Neural cell (in vitro differentiated cells): ENCODE measurements at regions not wholly inside any gene's neighbourhood (a gene's known extent, or its start where the extent isn't known, plus 50 kb on each side); places are given as distances from the start of the nearest gene placed in this dataset.

Experiments
- H2AFZ ChIP-seq: fragments of 200-600, 300-800 bp; sonication (generic), shearing (Covaris generic); 2 replicates; pipeline ENCODE4 v1.6.0; 2014; ENCODE audit warnings: low read depth, mild to moderate bottlenecking, antibody characterized with exemption, low read length, moderate library complexity
- H3F3A ChIP-seq: fragments of 200-600 bp; shearing (Covaris generic); 2 replicates; pipeline ENCODE4 v1.6.1; 2016; ENCODE audit warnings: mild to moderate bottlenecking, moderate library complexity, mixed read lengths, antibody characterized with exemption, low read length; ENCODE audit not compliant: insufficient read depth, poor library complexity, severe bottlenecking
- H3K27ac ChIP-seq: fragments of 200-600, 300-800 bp; sonication (generic), shearing (Covaris generic); 2 replicates; pipeline ENCODE4 v1.5.1; 2014; ENCODE audit warnings: mild to moderate bottlenecking, low read length, moderate library complexity
- H3K27me3 ChIP-seq: fragments of 300-800, 200-600 bp; sonication (generic), shearing (Covaris generic); 2 replicates; pipeline ENCODE4 v1.6.0; 2014; ENCODE audit warnings: mild to moderate bottlenecking, low read depth, low read length, moderate library complexity; ENCODE audit not compliant: insufficient read depth
- H3K36me3 ChIP-seq: fragments of 300-800, 200-600 bp; sonication (generic), shearing (Covaris generic); 2 replicates; pipeline ENCODE4 v1.5.1; 2014; ENCODE audit warnings: mild to moderate bottlenecking, antibody characterized with exemption, low read length, moderate library complexity; ENCODE audit not compliant: insufficient read depth
- H3K4me2 ChIP-seq: fragments of 300-800, 200-600 bp; sonication (generic), shearing (Covaris generic); 2 replicates; pipeline ENCODE4 v1.6.0; 2014; ENCODE audit warnings: mild to moderate bottlenecking, low read length
- H3K4me3 ChIP-seq: fragments of 300-800, 200-600 bp; sonication (generic), shearing (Covaris generic); 2 replicates; pipeline ENCODE4 v1.5.1; 2014; ENCODE audit warnings: mild to moderate bottlenecking, low read length, moderate library complexity
- H3K79me2 ChIP-seq: fragments of 200-600 bp; shearing (Covaris generic); replicated peaks from 2 replicates; pipeline ENCODE4 v1.6.0; 2014; ENCODE audit warnings: mild to moderate bottlenecking, low read length, moderate library complexity; ENCODE audit not compliant: insufficient read depth
- H3K9ac ChIP-seq: fragments of 300-800, 200-600 bp; sonication (generic), shearing (Covaris generic); 2 replicates; pipeline ENCODE4 v1.6.1; 2016; ENCODE audit warnings: mild to moderate bottlenecking, low read length, mixed read lengths
- H3K9me2 ChIP-seq: fragments of 200-600 bp; shearing (Covaris generic); 2 replicates; pipeline ENCODE4 v1.6.1; 2016; ENCODE audit warnings: mild to moderate bottlenecking, low read length, mixed read lengths; ENCODE audit not compliant: insufficient read depth
- H3K9me3 ChIP-seq: fragments of 200-600, 300-800 bp; sonication (generic), shearing (Covaris generic); 2 replicates; pipeline ENCODE4 v1.6.1; 2016; ENCODE audit warnings: mild to moderate bottlenecking, mixed run types, low read length, moderate library complexity, mixed read lengths
- H4K20me1 ChIP-seq: fragments of 200-600 bp; shearing (Covaris generic); 2 replicates; pipeline ENCODE4 v1.6.1; 2016; ENCODE audit warnings: mild to moderate bottlenecking, mixed run types; ENCODE audit not compliant: insufficient read depth
- EP300 ChIP-seq: fragments of 450-650 bp; conservative IDR thresholded peaks from 2 replicates; pipeline ENCODE4 v1.6.1; 2014; ENCODE audit warnings: antibody characterized with exemption, mild to moderate bottlenecking, moderate library complexity; ENCODE audit not compliant: poor library complexity, severe bottlenecking
- EZH2 ChIP-seq: fragments of 200-600, 300-800 bp; shearing (Covaris generic), sonication (generic); IDR thresholded peaks from 2 replicates; pipeline ENCODE4 v1.6.1; 2014; ENCODE audit warnings: antibody characterized with exemption, low read length, borderline replicate concordance, mild to moderate bottlenecking; ENCODE audit not compliant: insufficient read depth, poor library complexity, severe bottlenecking
- MXI1 ChIP-seq: fragments of 450-650 bp; conservative IDR thresholded peaks from 2 replicates; pipeline ENCODE4 v1.6.1; 2014; ENCODE audit warnings: antibody characterized with exemption, mild to moderate bottlenecking; ENCODE audit not compliant: poor library complexity, severe bottlenecking
- POLR2AphosphoS5 ChIP-seq: IDR thresholded peaks from 2 replicates; pipeline ENCODE4 v1.6.1; 2012
- RAD21 ChIP-seq: fragments of 450-650 bp; conservative IDR thresholded peaks from 2 replicates; pipeline ENCODE4 v1.6.1; 2014; ENCODE audit warnings: antibody characterized with exemption, mild to moderate bottlenecking, moderate library complexity
- REST ChIP-seq: IDR thresholded peaks from 2 replicates; pipeline ENCODE4 v1.6.1; 2012; ENCODE audit warnings: borderline replicate concordance
- SMC3 ChIP-seq: fragments of 450-650 bp; conservative IDR thresholded peaks from 2 replicates; pipeline ENCODE4 v1.6.1; 2014; ENCODE audit warnings: antibody characterized with exemption, mild to moderate bottlenecking, moderate library complexity; ENCODE audit not compliant: poor library complexity
- TAF1 ChIP-seq: IDR thresholded peaks from 2 replicates; pipeline ENCODE4 v1.6.1; 2012; ENCODE audit warnings: low read depth
- TF ChIP-seq, protein P1 (sequence below): fragments of 450-650 bp; IDR thresholded peaks from 2 replicates; pipeline ENCODE4 v1.5.1; 2014; ENCODE audit warnings: antibody characterized with exemption, mild to moderate bottlenecking, moderate library complexity; ENCODE audit not compliant: poor library complexity, severe bottlenecking

DNA sequence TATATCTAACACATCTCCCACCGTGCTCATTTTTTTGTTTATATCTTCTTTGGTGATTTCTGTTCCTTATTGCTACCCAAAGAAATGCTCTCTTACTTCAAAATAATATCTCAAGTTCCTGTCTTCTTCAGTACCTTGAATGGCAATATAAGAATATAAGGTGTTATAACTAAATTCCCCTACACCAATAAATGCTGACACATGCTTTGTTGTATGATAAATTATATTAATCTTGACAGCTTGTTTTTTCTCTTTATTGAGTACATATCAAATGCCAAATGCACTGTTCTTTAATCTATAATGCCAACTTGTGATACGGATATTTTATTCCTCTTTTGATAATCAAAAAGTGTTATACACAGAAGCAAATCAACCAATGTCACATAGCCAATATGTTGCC is 540.3 kb downstream of the PYDC2 start:
- H2AFZ ChIP-seq: no peak overlapping the region
- no peak for TF ChIP-seq POLR2AphosphoS5
- TF ChIP-seq, protein P1, sequence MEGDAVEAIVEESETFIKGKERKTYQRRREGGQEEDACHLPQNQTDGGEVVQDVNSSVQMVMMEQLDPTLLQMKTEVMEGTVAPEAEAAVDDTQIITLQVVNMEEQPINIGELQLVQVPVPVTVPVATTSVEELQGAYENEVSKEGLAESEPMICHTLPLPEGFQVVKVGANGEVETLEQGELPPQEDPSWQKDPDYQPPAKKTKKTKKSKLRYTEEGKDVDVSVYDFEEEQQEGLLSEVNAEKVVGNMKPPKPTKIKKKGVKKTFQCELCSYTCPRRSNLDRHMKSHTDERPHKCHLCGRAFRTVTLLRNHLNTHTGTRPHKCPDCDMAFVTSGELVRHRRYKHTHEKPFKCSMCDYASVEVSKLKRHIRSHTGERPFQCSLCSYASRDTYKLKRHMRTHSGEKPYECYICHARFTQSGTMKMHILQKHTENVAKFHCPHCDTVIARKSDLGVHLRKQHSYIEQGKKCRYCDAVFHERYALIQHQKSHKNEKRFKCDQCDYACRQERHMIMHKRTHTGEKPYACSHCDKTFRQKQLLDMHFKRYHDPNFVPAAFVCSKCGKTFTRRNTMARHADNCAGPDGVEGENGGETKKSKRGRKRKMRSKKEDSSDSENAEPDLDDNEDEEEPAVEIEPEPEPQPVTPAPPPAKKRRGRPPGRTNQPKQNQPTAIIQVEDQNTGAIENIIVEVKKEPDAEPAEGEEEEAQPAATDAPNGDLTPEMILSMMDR: no peak
- no peaks in the 10 kb centered on the region for H3K9me2 ChIP-seq
- H3K27me3 ChIP-seq: no peaks in the 10 kb centered on the region
- H4K20me1 ChIP-seq: no peaks in the 10 kb centered on the region
- no peaks in the 10 kb centered on the region for H3K9me3 ChIP-seq
- no peak overlapping the region for H3K9ac ChIP-seq
- H3F3A ChIP-seq: no peaks in the 10 kb centered on the region
- no peaks in the 10 kb centered on the region for H3K36me3 ChIP-seq
- no peak overlapping the region for H3K4me3 ChIP-seq
- H3K4me2 ChIP-seq: no peak overlapping the region
- H3K79me2 ChIP-seq: no peaks in the 10 kb centered on the region
- no peak overlapping the region for H3K27ac ChIP-seq

GRCh38 chr3:192005989-192006388 is 545.0 kb downstream of the PYDC2 start:
- Histone ChIP-seq H3K9me3 (no peaks in the 10 kb centered on the region), H3K9me2 (no peaks in the 10 kb centered on the region), H3F3A (no peaks in the 10 kb centered on the region), H3K9ac (no peak overlapping the region), H2AFZ (no peak overlapping the region), H3K4me3 (no peak overlapping the region), H3K4me2 (no peak overlapping the region), H3K36me3 (no peaks in the 10 kb centered on the region), H3K27me3 (no peaks in the 10 kb centered on the region), H4K20me1 (no peaks in the 10 kb centered on the region), H3K79me2 (no peaks in the 10 kb centered on the region), H3K27ac (no peak overlapping the region)
- no peak for TF ChIP-seq TAF1

GRCh38 chr3:192009903-192010302 is 548.9 kb downstream of the PYDC2 start:
- H3K27me3 ChIP-seq: no peaks in the 10 kb centered on the region
- no peaks in the 10 kb centered on the region for H3F3A ChIP-seq
- H3K9me3 ChIP-seq: no peaks in the 10 kb centered on the region
- TF ChIP-seq, protein P1: no peak
- no peak for TF ChIP-seq RAD21
- H3K9ac ChIP-seq: no peak overlapping the region
- no peaks in the 10 kb centered on the region for H3K9me2 ChIP-seq
- H3K27ac ChIP-seq: no peak overlapping the region
- H2AFZ ChIP-seq: no peak overlapping the region
- no peaks in the 10 kb centered on the region for H4K20me1 ChIP-seq
- H3K79me2 ChIP-seq: no peaks in the 10 kb centered on the region
- H3K4me3 ChIP-seq: no peak overlapping the region
- H3K36me3 ChIP-seq: no peaks in the 10 kb centered on the region
- H3K4me2 ChIP-seq: no peak overlapping the region

- Histone ChIP-seq H3K4me3 (no peak overlapping the region), H4K20me1 (no peaks in the 10 kb centered on the region), H3K9ac (no peak overlapping the region), H3K79me2 (no peaks in the 10 kb centered on the region), H3K27ac (no peak overlapping the region), H3K9me3 (no peaks in the 10 kb centered on the region), H3K4me2 (no peak overlapping the region), H2AFZ (no peak overlapping the region), H3K36me3 (no peaks in the 10 kb centered on the region), H3K27me3 (no peaks in the 10 kb centered on the region), H3F3A (no peaks in the 10 kb centered on the region), H3K9me2 (no peaks in the 10 kb centered on the region)
- TF ChIP-seq REST (no peak), RAD21 (no peak), SMC3 (no peak), EP300 (no peak), TAF1 (no peak), POLR2AphosphoS5 (no peak), EZH2 (no peak), MXI1 (no peak)
- TF ChIP-seq, protein P1: no peak
Observed at GRCh38 chr3:192010490-192010889, 549.5 kb downstream of the PYDC2 start.
